DOHH2 (cell line): ENCODE measurements at regions not wholly inside any gene's neighbourhood (a gene's known extent, or its start where the extent isn't known, plus 50 kb on each side); places are given as distances from the start of the nearest gene placed in this dataset.

ENCODE experiments used
- EZH2phosphoT487 ChIP-seq: fragments of 200-600 bp; sonication (generic); IDR thresholded peaks from 2 replicates; pipeline ENCODE4 v1.6.1; 2017; ENCODE audit warnings: borderline replicate concordance, mild to moderate bottlenecking, antibody characterized with exemption, low read length, moderate library complexity, mixed read lengths
- TF ChIP-seq, protein P1 (sequence below): fragments of 200-600 bp; sonication (generic); IDR thresholded peaks from one replicate; pipeline ENCODE4 v1.5.1; 2014; ENCODE audit warnings: antibody characterized with exemption, mild to moderate bottlenecking, low read depth, low read length; ENCODE audit not compliant: poor library complexity, severe bottlenecking

DNA sequence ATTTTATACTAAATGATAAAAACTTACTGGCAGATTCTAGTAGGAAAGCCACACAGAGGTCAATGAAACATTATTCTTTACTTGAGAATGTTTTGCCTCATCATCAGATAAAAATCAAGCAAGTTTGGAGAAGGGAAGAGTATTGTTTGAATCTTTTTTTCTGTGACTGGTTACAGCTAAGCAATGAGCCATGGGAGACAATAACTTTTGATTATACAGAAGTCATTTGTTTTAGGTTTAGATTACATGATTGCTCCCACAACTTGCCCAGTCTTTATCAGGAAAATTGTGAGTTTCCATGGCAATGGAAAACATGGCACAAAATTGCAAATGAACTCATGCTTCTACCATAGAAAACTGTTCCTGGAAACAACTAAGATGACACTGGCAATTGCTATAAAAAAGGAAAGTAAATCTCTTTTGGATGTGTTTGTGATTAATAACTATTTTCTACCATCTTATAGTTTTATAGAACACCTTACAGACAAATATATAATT lies 476.8 kb downstream of the MBD2 start:
- TF ChIP-seq, protein P1, sequence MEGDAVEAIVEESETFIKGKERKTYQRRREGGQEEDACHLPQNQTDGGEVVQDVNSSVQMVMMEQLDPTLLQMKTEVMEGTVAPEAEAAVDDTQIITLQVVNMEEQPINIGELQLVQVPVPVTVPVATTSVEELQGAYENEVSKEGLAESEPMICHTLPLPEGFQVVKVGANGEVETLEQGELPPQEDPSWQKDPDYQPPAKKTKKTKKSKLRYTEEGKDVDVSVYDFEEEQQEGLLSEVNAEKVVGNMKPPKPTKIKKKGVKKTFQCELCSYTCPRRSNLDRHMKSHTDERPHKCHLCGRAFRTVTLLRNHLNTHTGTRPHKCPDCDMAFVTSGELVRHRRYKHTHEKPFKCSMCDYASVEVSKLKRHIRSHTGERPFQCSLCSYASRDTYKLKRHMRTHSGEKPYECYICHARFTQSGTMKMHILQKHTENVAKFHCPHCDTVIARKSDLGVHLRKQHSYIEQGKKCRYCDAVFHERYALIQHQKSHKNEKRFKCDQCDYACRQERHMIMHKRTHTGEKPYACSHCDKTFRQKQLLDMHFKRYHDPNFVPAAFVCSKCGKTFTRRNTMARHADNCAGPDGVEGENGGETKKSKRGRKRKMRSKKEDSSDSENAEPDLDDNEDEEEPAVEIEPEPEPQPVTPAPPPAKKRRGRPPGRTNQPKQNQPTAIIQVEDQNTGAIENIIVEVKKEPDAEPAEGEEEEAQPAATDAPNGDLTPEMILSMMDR = no peak
- TF ChIP-seq EZH2phosphoT487 = no peak
